PC-9 (cell line): ENCODE measurements at regions not wholly inside any gene's neighbourhood (a gene's known extent, or its start where the extent isn't known, plus 50 kb on each side); places are given as distances from the start of the nearest gene placed in this dataset.

Experiments
- CTCF ChIP-seq: fragments of 200-600 bp; sonication (generic); conservative IDR thresholded peaks from 2 replicates; pipeline ENCODE4 v1.6.1; 2017; ENCODE audit warnings: mixed run types, antibody characterized with exemption, mild to moderate bottlenecking, moderate library complexity
- EZH2 ChIP-seq: fragments of 200-600 bp; sonication (generic); IDR thresholded peaks from 2 replicates; pipeline ENCODE4 v1.8.0; 2017; ENCODE audit warnings: antibody characterized with exemption, low read depth

GRCh38 chr18:60134806-60135205 lies 235.0 kb downstream of the PMAIP1 start:
- no peak for TF ChIP-seq CTCF
- TF ChIP-seq EZH2: no peak
